Nephron progenitor cell (in vitro differentiated cells): ENCODE measurements at regions not wholly inside any gene's neighbourhood (a gene's known extent, or its start where the extent isn't known, plus 50 kb on each side); places are given as distances from the start of the nearest gene placed in this dataset.

Experiments
- DNase-seq: peaks from one replicate; pipeline ENCODE4 v3.0.0; 2021
- H3K27ac Mint-ChIP-seq: 2 replicates; pipeline ENCODE4 v1.8.0; 2021; ENCODE audit warnings: mild to moderate bottlenecking, moderate library complexity, mixed read lengths
- H3K27me3 Mint-ChIP-seq: 2 replicates; pipeline ENCODE4 v1.8.0; 2021; ENCODE audit warnings: mild to moderate bottlenecking, low read depth, mixed read lengths; ENCODE audit not compliant: poor library complexity
- H3K36me3 Mint-ChIP-seq: 2 replicates; pipeline ENCODE4 v1.8.0; 2021; ENCODE audit warnings: low read depth, mixed read lengths
- H3K4me1 Mint-ChIP-seq: 2 replicates; pipeline ENCODE4 v1.8.0; 2021; ENCODE audit warnings: mixed read lengths
- H3K4me3 Mint-ChIP-seq: 2 replicates; pipeline ENCODE4 v1.8.0; 2021; ENCODE audit warnings: mild to moderate bottlenecking, moderate library complexity, mixed read lengths
- H3K9me3 Mint-ChIP-seq: 2 replicates; pipeline ENCODE4 v1.8.0; 2021; ENCODE audit warnings: mild to moderate bottlenecking, moderate library complexity, mixed read lengths
- CTCF ChIP-seq: fragments of 200-600 bp; sonication (generic); IDR thresholded peaks from 2 replicates; pipeline ENCODE4 v1.5.0; 2021; ENCODE audit warnings: antibody characterized with exemption

- TF ChIP-seq CTCF: no peak
- Mint-ChIP-seq H3K9me3 (peaks cover 5% of the 10 kb centered on the region), H3K27ac (peak overlapping the region; percentile 64), H3K27me3 (peaks cover 3% of the 10 kb centered on the region), H3K36me3 (no peaks in the 10 kb centered on the region), H3K4me1 (peaks cover 15% of the 10 kb centered on the region), H3K4me3 (no peak overlapping the region)
- peak; percentile 14 for DNase-seq
Observed at GRCh38 chr4:187604984-187605383, 390.6 kb upstream of the ZFP42 start.

GRCh38 chr4:187606581-187606980 lies 389.0 kb upstream of the ZFP42 start:
- peaks cover 15% of the 10 kb centered on the region for H3K4me1 Mint-ChIP-seq
- peak; percentile 44 for DNase-seq

GRCh38 chr4:187608001-187608421 lies 387.6 kb upstream of the ZFP42 start:
- H3K4me3 Mint-ChIP-seq: no peak overlapping the region
- no peak for TF ChIP-seq CTCF
- DNase-seq: no peak
- peaks cover 14% of the 10 kb centered on the region for H3K4me1 Mint-ChIP-seq
- peaks cover 5% of the 10 kb centered on the region for H3K9me3 Mint-ChIP-seq
- H3K27ac Mint-ChIP-seq: no peak overlapping the region
- H3K36me3 Mint-ChIP-seq: no peaks in the 10 kb centered on the region
- H3K27me3 Mint-ChIP-seq: peaks cover 3% of the 10 kb centered on the region

More at GRCh38 chr4:187606581-187606980, 389.0 kb upstream of the ZFP42 start:
- Mint-ChIP-seq H3K27ac (no peak overlapping the region), H3K9me3 (peaks cover 5% of the 10 kb centered on the region), H3K27me3 (peaks cover 3% of the 10 kb centered on the region), H3K36me3 (no peaks in the 10 kb centered on the region), H3K4me3 (no peak overlapping the region)
- TF ChIP-seq CTCF: peak; percentile 91

GRCh38 chr4:187612301-187612700 lies 383.3 kb upstream of the ZFP42 start:
- H3K36me3 Mint-ChIP-seq: no peaks in the 10 kb centered on the region
- TF ChIP-seq CTCF: no peak
- H3K27me3 Mint-ChIP-seq: no peaks in the 10 kb centered on the region
- H3K4me1 Mint-ChIP-seq: peaks cover 5% of the 10 kb centered on the region
- H3K9me3 Mint-ChIP-seq: peaks cover 5% of the 10 kb centered on the region
- no peak for DNase-seq
- peak overlapping the region; percentile 60 for H3K27ac Mint-ChIP-seq
- H3K4me3 Mint-ChIP-seq: no peak overlapping the region

- no peaks in the 10 kb centered on the region for H3K27me3 Mint-ChIP-seq
- H3K36me3 Mint-ChIP-seq: no peaks in the 10 kb centered on the region
- no peak overlapping the region for H3K27ac Mint-ChIP-seq
- H3K9me3 Mint-ChIP-seq: peaks cover 5% of the 10 kb centered on the region
- DNase-seq: no peak
- TF ChIP-seq CTCF: no peak
- no peak overlapping the region for H3K4me3 Mint-ChIP-seq
- H3K4me1 Mint-ChIP-seq: peaks cover 5% of the 10 kb centered on the region
Observed at GRCh38 chr4:187613089-187613839, 382.3 kb upstream of the ZFP42 start.

- no peak for DNase-seq
- Mint-ChIP-seq H3K4me3 (no peak overlapping the region), H3K27ac (no peak overlapping the region), H3K36me3 (no peaks in the 10 kb centered on the region), H3K4me1 (peaks cover 5% of the 10 kb centered on the region), H3K27me3 (no peaks in the 10 kb centered on the region), H3K9me3 (no peaks in the 10 kb centered on the region)
- TF ChIP-seq CTCF: no peak
Observed at GRCh38 chr4:187615972-187616371, 379.6 kb upstream of the ZFP42 start.
